ENCODE measurements at regions not wholly inside any gene's neighbourhood (a gene's known extent, or its start where the extent isn't known, plus 50 kb on each side); places are given as distances from the start of the nearest gene placed in this dataset.

DNA sequence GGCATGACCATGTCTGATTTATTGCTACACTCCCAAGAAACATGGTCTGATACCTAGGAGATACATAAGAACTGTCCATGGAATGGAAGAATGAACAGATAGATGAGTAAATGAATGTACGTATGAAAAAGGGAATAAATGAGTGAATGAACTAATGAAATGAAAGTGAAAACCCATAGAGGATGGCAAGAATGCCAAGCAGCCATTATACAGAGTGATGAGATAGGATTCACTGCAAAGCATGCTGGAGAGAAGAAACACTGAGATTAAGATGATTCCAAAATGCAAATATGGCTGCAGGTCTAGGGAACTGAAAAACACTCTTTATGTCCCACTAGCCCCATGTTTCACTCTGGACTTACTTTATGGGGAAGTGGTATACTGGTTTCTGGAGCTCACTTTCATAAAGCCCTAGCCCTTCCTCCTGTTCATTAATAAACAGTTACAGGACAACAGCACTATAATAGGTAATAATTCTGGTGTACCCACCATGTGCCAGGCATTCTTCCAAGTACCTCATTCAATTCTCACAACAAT is 170.3 kb upstream of the RAD23B start:
- no peaks in the 10 kb centered on the region for H3K36me3 Mint-ChIP-seq (ENCODE audit: low read depth)
- H3K27me3 Mint-ChIP-seq (ENCODE audit: insufficient read depth): peaks cover 6% of the 10 kb centered on the region
- no peaks in the 10 kb centered on the region for H3K4me1 Mint-ChIP-seq (ENCODE audit: low read depth)
- DNase-seq: no peak
- no peak overlapping the region for H3K4me3 Mint-ChIP-seq
- TF ChIP-seq, protein P1, sequence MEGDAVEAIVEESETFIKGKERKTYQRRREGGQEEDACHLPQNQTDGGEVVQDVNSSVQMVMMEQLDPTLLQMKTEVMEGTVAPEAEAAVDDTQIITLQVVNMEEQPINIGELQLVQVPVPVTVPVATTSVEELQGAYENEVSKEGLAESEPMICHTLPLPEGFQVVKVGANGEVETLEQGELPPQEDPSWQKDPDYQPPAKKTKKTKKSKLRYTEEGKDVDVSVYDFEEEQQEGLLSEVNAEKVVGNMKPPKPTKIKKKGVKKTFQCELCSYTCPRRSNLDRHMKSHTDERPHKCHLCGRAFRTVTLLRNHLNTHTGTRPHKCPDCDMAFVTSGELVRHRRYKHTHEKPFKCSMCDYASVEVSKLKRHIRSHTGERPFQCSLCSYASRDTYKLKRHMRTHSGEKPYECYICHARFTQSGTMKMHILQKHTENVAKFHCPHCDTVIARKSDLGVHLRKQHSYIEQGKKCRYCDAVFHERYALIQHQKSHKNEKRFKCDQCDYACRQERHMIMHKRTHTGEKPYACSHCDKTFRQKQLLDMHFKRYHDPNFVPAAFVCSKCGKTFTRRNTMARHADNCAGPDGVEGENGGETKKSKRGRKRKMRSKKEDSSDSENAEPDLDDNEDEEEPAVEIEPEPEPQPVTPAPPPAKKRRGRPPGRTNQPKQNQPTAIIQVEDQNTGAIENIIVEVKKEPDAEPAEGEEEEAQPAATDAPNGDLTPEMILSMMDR (IDR thresholded peaks at IDR 0.05): no peak
- no peak overlapping the region for H3K27ac Mint-ChIP-seq
- H3K9me3 Mint-ChIP-seq: no peaks in the 10 kb centered on the region

DNA sequence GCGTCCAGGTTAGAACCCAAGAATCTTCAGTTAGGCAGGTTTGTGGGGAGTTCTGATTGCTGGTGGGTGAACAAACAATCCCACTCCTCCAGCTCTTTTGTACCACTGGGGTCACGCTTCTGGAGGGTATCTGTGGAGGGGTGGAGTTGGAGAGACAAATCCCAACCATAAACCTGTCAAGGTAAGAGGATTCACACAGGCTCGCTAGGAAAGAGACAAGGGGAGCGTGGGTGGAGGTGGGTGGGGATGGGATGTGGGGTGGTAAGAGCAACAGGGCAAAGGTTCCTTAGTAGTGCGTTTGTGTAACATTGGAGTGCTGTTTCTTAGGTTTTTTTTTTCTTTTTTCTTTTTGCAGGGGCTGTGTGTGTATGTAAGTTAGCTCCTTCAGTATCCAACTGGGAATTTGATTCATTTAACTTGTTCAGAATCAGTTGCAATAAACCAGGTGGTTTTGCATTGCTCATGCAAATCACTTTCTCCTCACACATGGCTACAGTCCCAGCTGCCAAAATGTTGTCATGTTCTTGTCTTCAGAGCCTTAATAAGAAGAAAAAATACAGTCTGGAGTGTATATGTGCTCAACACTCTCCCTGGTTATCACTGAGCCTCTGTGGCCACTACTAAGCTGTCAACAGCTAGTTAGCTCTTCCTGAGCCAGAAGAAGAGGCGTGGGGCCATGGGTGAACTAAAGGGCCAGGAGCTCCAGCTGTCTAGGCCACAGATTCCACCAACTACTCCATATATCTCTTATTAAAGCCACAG is 164.0 kb upstream of the RAD23B start:
- Mint-ChIP-seq H3K9me3 (no peaks in the 10 kb centered on the region), H3K4me3 (no peak overlapping the region), H3K4me1 (ENCODE audit: low read depth) (no peaks in the 10 kb centered on the region), H3K27ac (no peak overlapping the region), H3K27me3 (ENCODE audit: insufficient read depth) (peaks cover 5% of the 10 kb centered on the region; the same call in 1 of the 2 replicates), H3K36me3 (ENCODE audit: low read depth) (no peaks in the 10 kb centered on the region)
- TF ChIP-seq, protein P1 (IDR thresholded peaks at IDR 0.05): no peak
- no peak for DNase-seq

DNA sequence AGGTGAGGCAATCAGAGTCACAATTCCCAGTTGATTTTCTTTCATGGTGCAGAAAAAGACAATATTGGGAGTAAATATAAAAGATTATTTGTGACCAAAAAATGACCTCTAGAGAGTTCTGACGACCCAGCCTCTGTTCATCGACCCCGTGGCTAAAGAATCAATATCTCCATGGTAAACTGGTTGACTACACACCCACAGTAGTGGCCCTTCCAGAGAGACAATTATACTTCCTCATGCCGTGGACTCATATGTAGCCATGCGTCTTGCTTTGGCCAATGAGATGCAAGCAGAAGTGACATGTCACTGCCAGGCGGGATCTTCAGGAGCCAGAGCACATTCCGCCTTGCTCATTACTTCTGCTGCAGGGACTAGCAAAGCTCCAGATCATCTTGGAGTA is 163.3 kb upstream of the RAD23B start:
- Mint-ChIP-seq H3K27me3 (ENCODE audit: insufficient read depth) (peaks cover 6% of the 10 kb centered on the region; the same call in 1 of the 2 replicates), H3K4me1 (ENCODE audit: low read depth) (no peaks in the 10 kb centered on the region), H3K9me3 (no peaks in the 10 kb centered on the region), H3K27ac (no peak overlapping the region), H3K4me3 (no peak overlapping the region), H3K36me3 (ENCODE audit: low read depth) (no peaks in the 10 kb centered on the region)
- DNase-seq: no peak
- TF ChIP-seq, protein P1 (IDR thresholded peaks at IDR 0.05): no peak

DNA sequence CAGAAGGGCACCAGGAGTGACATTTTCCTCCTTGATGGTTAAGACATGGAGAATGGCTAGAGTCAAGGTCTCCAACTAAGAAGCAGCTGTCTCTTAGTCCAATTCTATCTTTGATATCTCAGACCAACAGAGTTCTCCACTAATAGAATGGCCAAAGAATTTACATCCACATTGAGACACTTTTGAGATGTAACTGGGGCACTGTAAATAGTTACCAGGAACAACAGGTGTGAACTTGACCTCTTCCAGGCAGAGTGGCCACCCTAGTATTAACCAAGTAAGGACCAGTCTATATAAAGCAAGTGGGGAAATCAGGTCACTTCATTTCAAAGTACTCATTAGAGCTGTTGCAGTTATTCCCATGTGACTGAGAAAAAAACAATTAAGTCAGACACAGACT is 159.7 kb upstream of the RAD23B start:
- Mint-ChIP-seq H3K9me3 (no peaks in the 10 kb centered on the region), H3K36me3 (ENCODE audit: low read depth) (no peaks in the 10 kb centered on the region), H3K4me1 (ENCODE audit: low read depth) (no peaks in the 10 kb centered on the region), H3K4me3 (no peak overlapping the region), H3K27ac (no peak overlapping the region), H3K27me3 (ENCODE audit: insufficient read depth) (peaks cover 18% of the 10 kb centered on the region)
- TF ChIP-seq, protein P1 (IDR thresholded peaks at IDR 0.05): no peak
- no peak for DNase-seq

DNA sequence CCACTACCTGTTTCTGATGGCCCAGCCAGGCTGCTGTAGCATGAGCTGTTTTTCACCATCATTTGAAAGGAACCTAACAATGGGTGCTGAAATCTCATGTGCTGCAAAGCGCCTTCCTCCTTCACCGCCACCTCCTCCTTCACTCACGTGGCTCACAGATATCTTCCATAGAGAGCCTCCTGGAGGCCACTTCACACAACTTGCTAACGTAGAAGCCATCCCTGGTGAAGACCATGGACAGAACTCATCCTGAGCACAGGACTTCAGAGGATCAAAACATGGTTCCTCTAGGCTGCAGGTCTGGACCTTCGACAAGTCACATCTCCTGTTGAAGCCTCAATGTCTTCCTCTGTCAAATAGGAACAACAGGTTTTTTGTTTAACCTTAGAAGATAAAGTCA is 155.5 kb upstream of the RAD23B start:
- no peaks in the 10 kb centered on the region for H3K4me1 Mint-ChIP-seq (ENCODE audit: low read depth)
- H3K9me3 Mint-ChIP-seq: no peaks in the 10 kb centered on the region
- H3K4me3 Mint-ChIP-seq: no peak overlapping the region
- H3K36me3 Mint-ChIP-seq (ENCODE audit: low read depth): no peaks in the 10 kb centered on the region
- TF ChIP-seq, protein P1 (IDR thresholded peaks at IDR 0.05): no peak
- H3K27me3 Mint-ChIP-seq (ENCODE audit: insufficient read depth): peaks cover 32% of the 10 kb centered on the region
- DNase-seq: no peak
- no peak overlapping the region for H3K27ac Mint-ChIP-seq

Measured in HFFc6 (cell line).